NCI-H2227 (cell line): ENCODE measurements at regions not wholly inside any gene's neighbourhood (a gene's known extent, or its start where the extent isn't known, plus 50 kb on each side); places are given as distances from the start of the nearest gene placed in this dataset.

ENCODE experiments used
- DNase-seq: peaks from one replicate; lab custom pipeline; 2025; ENCODE audit not compliant: unreplicated experiment; lab: John Stamatoyannopoulos, UW

- no peak for DNase-seq
These were observed 110.4 kb upstream of the TMCC3 start for GRCh38 chr12:94760786-94761185.

GRCh38 chr12:94756789-94757188 lies 106.4 kb upstream of the TMCC3 start:
- no peak for DNase-seq

- no peak for DNase-seq
These were observed 105.2 kb upstream of the TMCC3 start for GRCh38 chr12:94755598-94755997.

- DNase-seq: no peak
These were observed 104.3 kb upstream of the TMCC3 start for GRCh38 chr12:94754653-94755052.

DNA sequence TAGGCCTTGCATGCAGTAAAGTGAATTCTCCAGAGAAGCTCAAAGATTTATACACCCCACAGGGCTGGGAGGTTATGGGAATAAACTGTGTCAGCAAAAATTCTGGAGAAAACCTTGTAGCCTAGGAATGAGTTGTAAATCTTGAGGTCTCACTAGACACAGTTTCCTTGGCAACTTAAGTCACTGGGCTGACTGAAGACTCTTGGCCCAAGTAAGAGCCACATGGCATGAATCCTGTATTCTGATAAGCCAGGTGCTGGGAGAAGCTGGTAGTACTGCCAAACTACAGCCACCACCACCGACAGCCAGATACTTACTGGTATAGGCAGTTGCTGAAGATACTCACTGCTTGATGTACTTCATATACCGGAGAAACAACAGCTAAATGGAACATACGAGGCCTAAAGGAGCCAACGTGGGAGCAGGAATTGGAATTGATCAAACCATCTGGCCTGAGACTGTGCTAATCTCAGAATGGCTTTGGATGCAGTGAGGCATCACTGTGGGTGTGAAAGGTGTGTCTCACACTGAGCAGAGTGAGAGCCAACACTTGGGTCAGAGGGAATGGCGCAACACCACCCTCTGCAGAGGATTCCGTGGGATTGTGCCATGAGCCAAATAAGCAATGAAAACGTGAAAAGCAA lies 102.8 kb upstream of the TMCC3 start:
- no peak for DNase-seq

DNA sequence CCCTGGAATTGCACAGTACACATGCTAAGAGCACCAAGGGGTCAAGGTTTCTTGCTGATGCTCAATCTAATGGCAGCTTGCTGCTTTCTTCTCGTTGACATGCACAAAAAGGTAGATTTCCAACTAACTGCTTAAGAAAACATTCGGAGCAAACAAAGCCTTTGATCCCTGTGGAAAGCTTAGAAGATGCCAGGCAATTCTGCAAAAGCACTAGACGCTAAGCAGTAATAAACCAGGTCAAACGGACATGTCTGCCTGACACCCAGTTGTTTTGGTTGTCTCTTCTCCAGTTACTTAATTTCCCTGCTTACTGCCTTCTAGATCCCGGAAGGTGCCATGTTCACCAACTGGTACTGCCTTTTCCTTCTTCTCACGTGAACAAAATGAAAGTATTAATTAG lies 100.5 kb upstream of the TMCC3 start:
- DNase-seq: no peak

- no peak for DNase-seq
These were observed 99.5 kb upstream of the TMCC3 start for GRCh38 chr12:94749890-94750289.

GRCh38 chr12:94749455-94749854 lies 99.1 kb upstream of the TMCC3 start:
- DNase-seq: no peak

- no peak for DNase-seq
These were observed 98.5 kb upstream of the TMCC3 start for GRCh38 chr12:94748726-94749421.

- DNase-seq: no peak
These were observed 95.2 kb upstream of the TMCC3 start for GRCh38 chr12:94745562-94745961.

DNA sequence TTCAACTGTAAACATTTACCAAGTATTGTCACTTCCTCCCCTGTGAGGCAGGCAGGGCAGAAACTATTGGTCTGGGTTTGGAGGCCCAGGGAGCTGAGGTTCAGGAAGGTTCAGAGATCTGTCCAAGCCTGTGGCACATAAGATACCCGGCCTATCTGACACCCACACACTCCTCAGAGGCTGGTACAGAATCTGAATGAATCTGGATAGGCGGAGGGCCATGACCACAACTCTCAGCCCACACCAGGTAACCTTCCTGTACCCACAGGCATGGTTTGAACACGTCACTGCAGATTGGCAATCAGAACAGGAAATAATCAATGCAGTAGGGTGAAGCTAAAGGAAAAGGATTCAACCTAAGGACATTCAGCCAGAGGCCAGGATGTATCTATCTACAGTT lies 92.8 kb upstream of the TMCC3 start:
- DNase-seq: no peak

DNA sequence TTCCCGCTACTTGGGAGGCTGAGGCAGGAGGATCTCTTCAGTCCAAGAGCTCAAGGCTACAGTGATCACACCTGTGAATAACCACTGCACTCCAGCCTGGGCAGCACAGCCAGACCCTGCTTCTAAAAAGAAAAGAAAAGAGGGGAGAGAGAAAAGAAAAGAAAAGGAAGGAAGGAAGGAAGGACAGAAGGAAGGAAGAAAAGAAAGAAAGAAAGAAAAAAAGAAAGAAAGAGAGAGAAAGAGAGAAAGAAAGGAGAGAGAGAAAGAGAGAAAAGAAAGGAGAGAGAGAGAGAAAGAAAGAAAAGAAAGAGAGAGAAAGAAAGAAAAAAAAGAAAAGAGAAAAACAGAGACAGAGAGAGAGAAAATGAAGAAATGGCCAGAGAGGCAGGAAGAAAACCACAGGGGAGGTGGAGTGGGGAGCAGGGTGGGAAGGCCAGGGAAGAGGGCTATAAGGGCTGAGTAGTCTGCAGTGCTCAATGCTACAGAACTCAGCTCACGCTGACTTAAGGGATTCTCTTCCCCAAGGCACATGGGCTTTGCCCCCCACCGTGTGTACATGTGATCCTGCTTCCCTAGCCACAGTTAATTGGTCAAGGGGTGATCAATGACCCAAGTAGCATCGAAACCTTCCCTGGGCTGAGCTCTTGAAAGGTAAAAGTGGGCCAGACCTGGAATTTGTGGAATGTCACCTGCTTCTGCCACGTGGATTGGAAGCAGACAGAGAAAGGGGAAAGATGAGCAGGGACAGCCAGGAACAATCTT lies 90.4 kb upstream of the TMCC3 start:
- DNase-seq: no peak

GRCh38 chr12:94736820-94737219 lies 86.5 kb upstream of the TMCC3 start:
- DNase-seq: no peak

DNA sequence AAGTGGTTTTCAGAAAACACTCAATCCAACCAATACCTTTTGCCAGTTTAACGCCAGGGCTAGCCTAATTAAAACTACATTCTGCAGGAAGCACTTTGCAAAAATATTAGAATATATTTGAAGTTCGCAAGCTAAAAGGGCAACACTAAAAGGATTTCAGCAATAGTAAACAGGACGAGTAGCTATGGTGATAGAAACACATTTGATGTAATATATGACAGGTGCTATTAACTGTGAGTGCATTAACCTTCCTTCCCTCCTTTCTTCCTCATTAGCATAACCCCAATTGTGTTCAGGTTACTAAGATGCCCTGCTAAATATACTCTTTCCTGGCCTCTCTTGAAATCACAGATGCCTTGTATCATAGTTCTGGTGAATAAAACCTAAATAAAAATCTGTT lies 85.6 kb upstream of the TMCC3 start:
- DNase-seq: no peak

DNA sequence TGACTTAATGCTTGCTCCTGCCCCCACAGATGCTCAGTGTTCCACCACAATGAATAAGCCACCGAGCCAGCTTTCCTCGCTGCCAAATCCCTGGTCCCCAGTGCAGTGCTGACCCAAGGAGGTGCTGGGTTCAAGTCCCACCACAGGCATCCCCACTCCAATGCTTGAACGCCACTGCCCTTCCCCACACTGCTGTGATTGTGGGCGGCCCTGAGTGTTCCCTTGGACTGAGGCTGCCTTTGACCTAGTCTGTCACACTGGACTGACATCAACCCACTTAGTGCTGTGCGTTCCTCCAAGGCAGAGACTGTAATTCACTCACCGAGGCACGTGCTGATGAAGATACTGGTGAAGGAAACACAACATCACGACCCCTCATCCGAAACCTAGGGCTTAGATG lies 83.4 kb upstream of the TMCC3 start:
- DNase-seq: no peak

GRCh38 chr12:94732367-94732990 lies 82.1 kb upstream of the TMCC3 start:
- no peak for DNase-seq

GRCh38 chr12:94731733-94732360 lies 81.5 kb upstream of the TMCC3 start:
- no peak for DNase-seq

DNA sequence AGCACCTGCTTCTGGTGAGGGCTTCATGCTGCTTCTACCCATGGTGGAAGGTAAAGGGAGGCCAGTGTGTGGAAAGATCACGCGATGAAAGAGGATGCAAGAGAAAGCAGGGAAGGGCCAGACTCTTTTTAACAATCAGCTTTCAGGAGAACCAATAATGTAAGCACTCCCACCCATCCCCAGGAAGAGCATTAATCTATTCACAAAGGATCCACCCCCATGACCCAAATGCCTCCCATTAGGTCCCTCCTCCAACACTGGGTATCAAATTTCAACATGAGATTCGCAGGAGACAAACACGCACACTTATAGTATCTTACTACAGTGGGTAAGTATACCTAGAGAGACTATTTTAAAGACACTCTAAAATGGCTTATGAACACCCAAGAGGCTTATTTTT lies 80.5 kb upstream of the TMCC3 start:
- DNase-seq: no peak

- DNase-seq: no peak
These were observed 76.0 kb upstream of the TMCC3 start for GRCh38 chr12:94726236-94726835.

- no peak for DNase-seq
These were observed 75.2 kb upstream of the TMCC3 start for GRCh38 chr12:94725375-94726168.
